ENCODE measurements at regions not wholly inside any gene's neighbourhood (a gene's known extent, or its start where the extent isn't known, plus 50 kb on each side); places are given as distances from the start of the nearest gene placed in this dataset.
A peak's percentile ranks its signal among the peaks of the same experiment; 100 is the strongest.

- H3K27me3 ChIP-seq (ENCODE audit: control insufficient read depth, insufficient read depth, low read length): no peaks in the 10 kb centered on the region
- H3K36me3 ChIP-seq (ENCODE audit: control insufficient read depth, insufficient read depth, low read length): peaks cover 42% of the 10 kb centered on the region
- no peak overlapping the region for H3K4me3 ChIP-seq (ENCODE audit: low read depth, low read length)
- H3K27ac ChIP-seq (ENCODE audit: low read depth, low read length): no peak overlapping the region
- no peaks in the 10 kb centered on the region for H3K9me3 ChIP-seq (ENCODE audit: control insufficient read depth, insufficient read depth, low read depth, low read length)
- H3K4me1 ChIP-seq (ENCODE audit: control insufficient read depth, insufficient read depth, low read length): peaks cover 23% of the 10 kb centered on the region
- H3K9ac ChIP-seq (ENCODE audit: low read length): no peak overlapping the region
These were observed 162.7 kb upstream of the ZNF267 start for GRCh38 chr16:31710880-31711279.

- no peak overlapping the region for H3K9ac ChIP-seq (ENCODE audit: low read length)
- H3K27me3 ChIP-seq (ENCODE audit: control insufficient read depth, insufficient read depth, low read length): no peaks in the 10 kb centered on the region
- H3K9me3 ChIP-seq (ENCODE audit: control insufficient read depth, insufficient read depth, low read depth, low read length): no peaks in the 10 kb centered on the region
- peaks cover 23% of the 10 kb centered on the region for H3K4me1 ChIP-seq (ENCODE audit: control insufficient read depth, insufficient read depth, low read length)
- H3K27ac ChIP-seq (ENCODE audit: low read depth, low read length): no peak overlapping the region
- no peak overlapping the region for H3K4me3 ChIP-seq (ENCODE audit: low read depth, low read length)
- peaks cover 40% of the 10 kb centered on the region for H3K36me3 ChIP-seq (ENCODE audit: control insufficient read depth, insufficient read depth, low read length)
These were observed 162.2 kb upstream of the ZNF267 start for GRCh38 chr16:31711344-31711845.

GRCh38 chr16:31712064-31712540 is 161.5 kb upstream of the ZNF267 start:
- no peak overlapping the region for H3K9ac ChIP-seq (ENCODE audit: low read length)

GRCh38 chr16:31713071-31713944 is 160.3 kb upstream of the ZNF267 start:
- no peaks in the 10 kb centered on the region for H3K27me3 ChIP-seq (ENCODE audit: control insufficient read depth, insufficient read depth, low read length)
- H3K9me3 ChIP-seq (ENCODE audit: control insufficient read depth, insufficient read depth, low read depth, low read length): no peaks in the 10 kb centered on the region
- peak overlapping the region; percentile 91 for H3K27ac ChIP-seq (ENCODE audit: low read depth, low read length)
- H3K4me3 ChIP-seq (ENCODE audit: low read depth, low read length): peak overlapping the region; percentile 97
- peak overlapping the region; percentile 98 for H3K9ac ChIP-seq (ENCODE audit: low read length)
- peaks cover 21% of the 10 kb centered on the region for H3K36me3 ChIP-seq (ENCODE audit: control insufficient read depth, insufficient read depth, low read length)
- H3K4me1 ChIP-seq (ENCODE audit: control insufficient read depth, insufficient read depth, low read length): peaks cover 23% of the 10 kb centered on the region

More at GRCh38 chr16:31712064-31712540, 161.5 kb upstream of the ZNF267 start:
- no peak overlapping the region for H3K4me3 ChIP-seq (ENCODE audit: low read depth, low read length)
- H3K9me3 ChIP-seq (ENCODE audit: control insufficient read depth, insufficient read depth, low read depth, low read length): no peaks in the 10 kb centered on the region
- peaks cover 33% of the 10 kb centered on the region for H3K36me3 ChIP-seq (ENCODE audit: control insufficient read depth, insufficient read depth, low read length)
- no peaks in the 10 kb centered on the region for H3K27me3 ChIP-seq (ENCODE audit: control insufficient read depth, insufficient read depth, low read length)
- H3K4me1 ChIP-seq (ENCODE audit: control insufficient read depth, insufficient read depth, low read length): peaks cover 23% of the 10 kb centered on the region
- H3K27ac ChIP-seq (ENCODE audit: low read depth, low read length): no peak overlapping the region

- no peaks in the 10 kb centered on the region for H3K9me3 ChIP-seq (ENCODE audit: control insufficient read depth, insufficient read depth, low read depth, low read length)
- H3K9ac ChIP-seq (ENCODE audit: low read length): peak overlapping the region; percentile 98
- H3K36me3 ChIP-seq (ENCODE audit: control insufficient read depth, insufficient read depth, low read length): peaks cover 19% of the 10 kb centered on the region
- H3K4me3 ChIP-seq (ENCODE audit: low read depth, low read length): peak overlapping the region; percentile 97
- H3K27ac ChIP-seq (ENCODE audit: low read depth, low read length): peak overlapping the region; percentile 91
- H3K4me1 ChIP-seq (ENCODE audit: control insufficient read depth, insufficient read depth, low read length): peaks cover 23% of the 10 kb centered on the region
- no peaks in the 10 kb centered on the region for H3K27me3 ChIP-seq (ENCODE audit: control insufficient read depth, insufficient read depth, low read length)
These were observed 159.4 kb upstream of the ZNF267 start for GRCh38 chr16:31713945-31714902.

- Histone ChIP-seq H3K4me3 (ENCODE audit: low read depth, low read length) (peak overlapping the region; percentile 97), H3K27ac (ENCODE audit: low read depth, low read length) (no peak overlapping the region), H3K27me3 (ENCODE audit: control insufficient read depth, insufficient read depth, low read length) (no peaks in the 10 kb centered on the region), H3K9ac (ENCODE audit: low read length) (no peak overlapping the region), H3K9me3 (ENCODE audit: control insufficient read depth, insufficient read depth, low read depth, low read length) (no peaks in the 10 kb centered on the region), H3K4me1 (ENCODE audit: control insufficient read depth, insufficient read depth, low read length) (peaks cover 23% of the 10 kb centered on the region), H3K36me3 (ENCODE audit: control insufficient read depth, insufficient read depth, low read length) (peaks cover 19% of the 10 kb centered on the region)
These were observed 158.6 kb upstream of the ZNF267 start for GRCh38 chr16:31714903-31715504.

GRCh38 chr16:31715915-31716314 is 157.7 kb upstream of the ZNF267 start:
- Histone ChIP-seq H3K9ac (ENCODE audit: low read length) (no peak overlapping the region), H3K9me3 (ENCODE audit: control insufficient read depth, insufficient read depth, low read depth, low read length) (no peaks in the 10 kb centered on the region), H3K4me3 (ENCODE audit: low read depth, low read length) (no peak overlapping the region), H3K27me3 (ENCODE audit: control insufficient read depth, insufficient read depth, low read length) (no peaks in the 10 kb centered on the region), H3K27ac (ENCODE audit: low read depth, low read length) (no peak overlapping the region), H3K4me1 (ENCODE audit: control insufficient read depth, insufficient read depth, low read length) (peaks cover 23% of the 10 kb centered on the region), H3K36me3 (ENCODE audit: control insufficient read depth, insufficient read depth, low read length) (peaks cover 19% of the 10 kb centered on the region)

GRCh38 chr16:31718998-31719397 is 154.6 kb upstream of the ZNF267 start:
- no peak overlapping the region for H3K27ac ChIP-seq (ENCODE audit: low read depth, low read length)
- peaks cover 11% of the 10 kb centered on the region for H3K4me1 ChIP-seq (ENCODE audit: control insufficient read depth, insufficient read depth, low read length)
- H3K9me3 ChIP-seq (ENCODE audit: control insufficient read depth, insufficient read depth, low read depth, low read length): peaks cover 4% of the 10 kb centered on the region; the same call in 1 of the 2 replicates
- no peak overlapping the region for H3K9ac ChIP-seq (ENCODE audit: low read length)
- no peaks in the 10 kb centered on the region for H3K27me3 ChIP-seq (ENCODE audit: control insufficient read depth, insufficient read depth, low read length)
- peaks cover 31% of the 10 kb centered on the region for H3K36me3 ChIP-seq (ENCODE audit: control insufficient read depth, insufficient read depth, low read length)
- H3K4me3 ChIP-seq (ENCODE audit: low read depth, low read length): no peak overlapping the region

GRCh38 chr16:31727553-31727952 is 146.1 kb upstream of the ZNF267 start:
- Histone ChIP-seq H3K27ac (ENCODE audit: low read depth, low read length) (no peak overlapping the region), H3K4me3 (ENCODE audit: low read depth, low read length) (no peak overlapping the region), H3K4me1 (ENCODE audit: control insufficient read depth, insufficient read depth, low read length) (no peaks in the 10 kb centered on the region), H3K9me3 (ENCODE audit: control insufficient read depth, insufficient read depth, low read depth, low read length) (peaks cover 7% of the 10 kb centered on the region; the same call in 1 of the 2 replicates), H3K27me3 (ENCODE audit: control insufficient read depth, insufficient read depth, low read length) (no peaks in the 10 kb centered on the region), H3K9ac (ENCODE audit: low read length) (no peak overlapping the region), H3K36me3 (ENCODE audit: control insufficient read depth, insufficient read depth, low read length) (peaks cover 34% of the 10 kb centered on the region)

GRCh38 chr16:31734265-31734664 is 139.3 kb upstream of the ZNF267 start:
- Histone ChIP-seq H3K9me3 (ENCODE audit: control insufficient read depth, insufficient read depth, low read depth, low read length) (peaks cover 10% of the 10 kb centered on the region), H3K9ac (ENCODE audit: low read length) (no peak overlapping the region), H3K27ac (ENCODE audit: low read depth, low read length) (no peak overlapping the region), H3K27me3 (ENCODE audit: control insufficient read depth, insufficient read depth, low read length) (no peaks in the 10 kb centered on the region), H3K4me1 (ENCODE audit: control insufficient read depth, insufficient read depth, low read length) (no peaks in the 10 kb centered on the region), H3K36me3 (ENCODE audit: control insufficient read depth, insufficient read depth, low read length) (peaks cover 24% of the 10 kb centered on the region), H3K4me3 (ENCODE audit: low read depth, low read length) (no peak overlapping the region)

Data from HUES6 (cell line).